ENCODE measurements at regions not wholly inside any gene's neighbourhood (a gene's known extent, or its start where the extent isn't known, plus 50 kb on each side); places are given as distances from the start of the nearest gene placed in this dataset.

DNA sequence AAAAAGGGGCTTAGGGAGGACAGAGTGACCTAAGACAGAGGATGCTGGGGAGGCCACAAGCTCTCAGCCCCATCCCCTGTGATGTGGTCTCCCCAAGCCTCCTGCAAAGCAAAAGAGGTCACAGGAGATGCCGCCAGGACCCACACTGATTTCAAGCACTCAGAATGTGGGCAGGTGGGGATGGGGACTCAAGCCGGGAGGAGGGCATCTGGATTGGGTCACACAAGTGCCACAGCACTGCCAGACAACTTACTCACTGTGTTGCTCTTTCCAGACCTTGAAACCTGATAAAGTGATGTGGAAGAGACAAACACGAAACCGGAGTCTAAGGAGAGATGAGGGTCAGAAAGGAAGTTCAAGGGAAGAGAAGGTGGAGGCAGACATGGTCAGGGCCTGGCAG lies 95.7 kb downstream of the TTC32 start:
- TF ChIP-seq, protein P1, sequence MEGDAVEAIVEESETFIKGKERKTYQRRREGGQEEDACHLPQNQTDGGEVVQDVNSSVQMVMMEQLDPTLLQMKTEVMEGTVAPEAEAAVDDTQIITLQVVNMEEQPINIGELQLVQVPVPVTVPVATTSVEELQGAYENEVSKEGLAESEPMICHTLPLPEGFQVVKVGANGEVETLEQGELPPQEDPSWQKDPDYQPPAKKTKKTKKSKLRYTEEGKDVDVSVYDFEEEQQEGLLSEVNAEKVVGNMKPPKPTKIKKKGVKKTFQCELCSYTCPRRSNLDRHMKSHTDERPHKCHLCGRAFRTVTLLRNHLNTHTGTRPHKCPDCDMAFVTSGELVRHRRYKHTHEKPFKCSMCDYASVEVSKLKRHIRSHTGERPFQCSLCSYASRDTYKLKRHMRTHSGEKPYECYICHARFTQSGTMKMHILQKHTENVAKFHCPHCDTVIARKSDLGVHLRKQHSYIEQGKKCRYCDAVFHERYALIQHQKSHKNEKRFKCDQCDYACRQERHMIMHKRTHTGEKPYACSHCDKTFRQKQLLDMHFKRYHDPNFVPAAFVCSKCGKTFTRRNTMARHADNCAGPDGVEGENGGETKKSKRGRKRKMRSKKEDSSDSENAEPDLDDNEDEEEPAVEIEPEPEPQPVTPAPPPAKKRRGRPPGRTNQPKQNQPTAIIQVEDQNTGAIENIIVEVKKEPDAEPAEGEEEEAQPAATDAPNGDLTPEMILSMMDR (conservative IDR thresholded peaks at IDR 0.05; ENCODE audit: low read depth, low read length), result no peak
- TF ChIP-seq EZH2 (IDR thresholded peaks at IDR 0.05; ENCODE audit: borderline replicate concordance, low read depth, low read length, poor library complexity, severe bottlenecking), result no peak
